Thoracic aorta (tissue), 2 donors: ENCODE measurements at regions not wholly inside any gene's neighbourhood (a gene's known extent, or its start where the extent isn't known, plus 50 kb on each side); places are given as distances from the start of the nearest gene placed in this dataset.

ENCODE experiments used
- ATAC-seq: fragments of 150-250 bp; one replicate; pipeline ENCODE4 v1.8.0; 2017; ENCODE audit warnings: low read depth; ENCODE audit not compliant: insufficient number of reproducible peaks, low FRiP score
- DNase-seq: peaks from one replicate; pipeline ENCODE4 v3.0.0-alpha.2; 2020; ENCODE audit warnings: low spot score
- H3K27ac ChIP-seq, 2 donors: fragments of 200-600 bp; sonication (generic); 1 replicate in 1 of 2; 2 replicates in 1 of 2; pipeline ENCODE4 v1.5.1; 2016; ENCODE audit warnings: mild to moderate bottlenecking in 2 of 2, moderate library complexity in 2 of 2
- H3K27me3 ChIP-seq: fragments of 200-600 bp; sonication (generic); replicated peaks from 2 replicates; pipeline ENCODE4 v1.6.0; 2016; ENCODE audit warnings: mild to moderate bottlenecking; ENCODE audit not compliant: insufficient read depth
- H3K36me3 ChIP-seq: fragments of 200-600 bp; sonication (generic); one replicate; pipeline ENCODE4 v1.5.1; 2016
- H3K4me1 ChIP-seq, 2 donors: fragments of 200-600 bp; sonication (generic); 1 replicate in 1 of 2; 2 replicates in 1 of 2; pipeline versions ENCODE4 v1.5.1 to v1.6.0; 2016; ENCODE audit warnings: low read depth in 2 of 2, mild to moderate bottlenecking in 1 of 2; ENCODE audit not compliant: control insufficient read depth in 1 of 2
- H3K4me3 ChIP-seq: fragments of 200-600 bp; sonication (generic); 2 replicates; pipeline ENCODE4 v1.5.1; 2016; ENCODE audit warnings: mild to moderate bottlenecking
- H3K9me3 ChIP-seq: fragments of 200-600 bp; sonication (generic); 2 replicates; pipeline ENCODE4 v1.5.1; 2016
- CTCF ChIP-seq: fragments of 200-600 bp; sonication (generic); IDR thresholded peaks from one replicate; pipeline ENCODE4 v1.5.1; 2019; ENCODE audit warnings: antibody characterized with exemption

GRCh38 chr11:115891581-115891980, 387.4 kb upstream of the CADM1 start:
- H3K36me3 ChIP-seq: no peaks in the 10 kb centered on the region
- no peaks in the 10 kb centered on the region for H3K27me3 ChIP-seq
- no peaks in the 10 kb centered on the region for H3K9me3 ChIP-seq
- H3K4me1 ChIP-seq: no peaks in the 10 kb centered on the region
- no peak for ATAC-seq
- no peak for TF ChIP-seq CTCF
- H3K27ac ChIP-seq: no peak overlapping the region
- no peak overlapping the region for H3K4me3 ChIP-seq
- DNase-seq: no peak

GRCh38 chr11:115890500-115890899, 386.3 kb upstream of the CADM1 start:
- no peaks in the 10 kb centered on the region for H3K9me3 ChIP-seq
- H3K27me3 ChIP-seq: no peaks in the 10 kb centered on the region
- no peak overlapping the region for H3K27ac ChIP-seq
- H3K36me3 ChIP-seq: no peaks in the 10 kb centered on the region
- no peaks in the 10 kb centered on the region for H3K4me1 ChIP-seq
- TF ChIP-seq CTCF: no peak
- no peak for DNase-seq
- ATAC-seq: no peak
- no peak overlapping the region for H3K4me3 ChIP-seq

GRCh38 chr11:115889712-115890111, 385.5 kb upstream of the CADM1 start:
- Histone ChIP-seq H3K9me3 (no peaks in the 10 kb centered on the region), H3K4me1 (no peaks in the 10 kb centered on the region)
- TF ChIP-seq CTCF: no peak

GRCh38 chr11:115887727-115888126, 383.5 kb upstream of the CADM1 start:
- ATAC-seq (no peak), DNase-seq (no peak)
- H3K27ac ChIP-seq: no peak overlapping the region
- no peak for TF ChIP-seq CTCF
- H3K36me3 ChIP-seq: no peaks in the 10 kb centered on the region
- no peaks in the 10 kb centered on the region for H3K4me1 ChIP-seq
- H3K9me3 ChIP-seq: no peaks in the 10 kb centered on the region
- H3K27me3 ChIP-seq: no peaks in the 10 kb centered on the region
- no peak overlapping the region for H3K4me3 ChIP-seq

More at GRCh38 chr11:115889712-115890111, 385.5 kb upstream of the CADM1 start:
- no peak for DNase-seq
- H3K27me3 ChIP-seq: no peaks in the 10 kb centered on the region
- no peak overlapping the region for H3K27ac ChIP-seq
- no peak overlapping the region for H3K4me3 ChIP-seq
- no peak for ATAC-seq
- no peaks in the 10 kb centered on the region for H3K36me3 ChIP-seq

- Histone ChIP-seq H3K27me3 (no peaks in the 10 kb centered on the region), H3K9me3 (no peaks in the 10 kb centered on the region), H3K4me1 (no peaks in the 10 kb centered on the region), H3K4me3 (no peak overlapping the region), H3K27ac (no peak overlapping the region), H3K36me3 (no peaks in the 10 kb centered on the region)
- no peak for TF ChIP-seq CTCF
- DNase-seq: no peak
- no peak for ATAC-seq
Observed at GRCh38 chr11:115887316-115887715, 383.1 kb upstream of the CADM1 start.
